Muscle of back (tissue), 3 donors: ENCODE measurements at regions not wholly inside any gene's neighbourhood (a gene's known extent, or its start where the extent isn't known, plus 50 kb on each side); places are given as distances from the start of the nearest gene placed in this dataset.
A peak's percentile ranks its signal among the peaks of the same experiment; 100 is the strongest.

ENCODE experiments used
- DNase-seq, 3 donors: peaks; one replicate each; pipeline versions ENCODE4 v3.0.0 to v3.0.0-alpha.2; 2013

DNA sequence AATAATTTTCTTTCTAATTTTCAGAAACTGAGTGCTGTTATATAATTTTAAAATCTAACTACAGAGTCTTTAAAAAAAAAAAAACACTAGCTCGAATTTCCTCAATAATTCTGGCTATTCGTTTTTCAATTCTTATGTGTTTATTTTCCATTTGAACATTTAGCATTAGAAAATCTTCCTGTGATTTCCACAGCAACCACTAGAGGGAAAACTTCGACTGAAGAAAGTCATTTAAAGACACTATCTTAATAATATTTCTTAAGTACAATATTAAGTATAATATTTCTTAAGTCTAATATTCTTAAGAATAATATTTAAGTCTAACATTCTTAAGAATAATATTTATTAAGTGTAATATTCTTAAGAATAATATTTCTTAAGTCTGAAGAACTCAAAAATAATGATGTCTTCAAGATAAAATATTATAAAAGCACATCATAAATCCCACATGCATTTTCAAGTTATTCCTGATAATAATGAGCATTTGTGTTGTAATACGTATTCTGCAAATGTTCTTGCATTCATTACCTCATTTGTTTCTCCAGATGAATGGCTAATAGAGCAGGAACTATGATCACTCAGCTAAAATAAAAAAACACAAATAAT lies 118.4 kb upstream of the WDR17 start:
- peak; percentile 16 to 35 (median 34) for DNase-seq

DNA sequence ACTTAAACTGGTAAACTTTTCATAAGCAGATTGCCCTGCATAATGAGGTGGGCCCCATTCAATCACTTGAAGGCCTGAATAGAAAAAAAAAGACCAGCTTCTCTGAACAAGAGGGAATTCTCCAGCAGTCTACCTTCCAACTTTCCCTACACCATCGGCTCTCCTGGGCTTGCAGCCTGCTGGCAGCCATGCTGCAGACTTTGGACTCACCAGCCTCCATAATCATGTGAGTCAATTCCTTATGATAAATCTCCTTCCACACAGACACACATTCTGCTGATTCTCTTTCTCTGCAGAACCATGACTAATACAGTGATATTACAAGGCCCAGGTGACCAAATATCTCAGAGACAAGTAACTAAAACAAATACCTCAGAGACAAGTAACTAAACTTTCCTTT lies 113.8 kb upstream of the WDR17 start:
- DNase-seq = peak in 2 of 3 donors; percentile 33 to 36

DNA sequence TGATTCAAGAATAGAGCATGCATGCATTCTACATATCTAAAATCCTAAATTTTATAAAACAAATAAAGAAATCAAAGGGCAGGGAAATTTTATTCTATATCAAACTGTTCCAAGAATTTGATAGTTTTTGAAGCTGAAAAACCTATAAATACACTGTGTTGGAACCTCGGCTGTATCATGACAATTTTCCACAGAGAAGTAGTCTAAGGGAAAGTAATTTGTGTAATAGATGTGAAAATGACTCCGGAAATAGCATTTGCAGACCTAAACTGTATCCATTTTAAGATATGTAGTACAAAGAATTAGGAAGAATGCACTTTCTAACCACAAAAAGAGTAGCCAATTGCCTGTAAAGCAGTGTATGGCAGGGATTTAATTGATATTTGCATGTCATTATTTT lies 112.5 kb upstream of the WDR17 start:
- peak in 2 of 3 donors; percentile 13 to 38 for DNase-seq

DNA sequence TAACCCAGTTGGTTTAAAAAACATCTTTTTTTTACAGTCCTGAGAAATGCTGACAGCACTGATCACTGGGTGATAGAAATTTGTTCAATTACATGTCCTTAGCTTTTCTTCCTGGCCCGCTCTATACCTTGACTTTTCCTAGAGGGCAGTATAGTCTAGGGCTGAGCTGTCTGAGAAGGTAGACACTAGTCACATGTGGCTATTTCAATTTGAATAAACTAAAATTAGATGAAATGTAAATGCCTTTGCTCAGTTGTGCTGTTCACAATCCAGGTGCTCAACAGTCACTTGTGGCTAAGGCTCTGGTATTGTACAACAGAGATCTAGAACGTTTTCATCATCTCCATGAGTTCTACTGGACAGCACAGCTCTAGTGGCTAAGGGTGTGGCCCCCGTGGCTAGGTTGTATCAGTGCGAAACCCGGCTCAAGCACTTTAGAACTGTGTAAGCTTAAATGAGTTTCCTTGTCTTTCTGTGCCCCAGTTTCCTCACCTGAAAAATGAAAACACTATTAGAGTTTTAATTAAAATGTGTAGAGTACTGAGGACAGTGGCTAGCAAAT lies 111.6 kb upstream of the WDR17 start:
- DNase-seq = no peak

DNA sequence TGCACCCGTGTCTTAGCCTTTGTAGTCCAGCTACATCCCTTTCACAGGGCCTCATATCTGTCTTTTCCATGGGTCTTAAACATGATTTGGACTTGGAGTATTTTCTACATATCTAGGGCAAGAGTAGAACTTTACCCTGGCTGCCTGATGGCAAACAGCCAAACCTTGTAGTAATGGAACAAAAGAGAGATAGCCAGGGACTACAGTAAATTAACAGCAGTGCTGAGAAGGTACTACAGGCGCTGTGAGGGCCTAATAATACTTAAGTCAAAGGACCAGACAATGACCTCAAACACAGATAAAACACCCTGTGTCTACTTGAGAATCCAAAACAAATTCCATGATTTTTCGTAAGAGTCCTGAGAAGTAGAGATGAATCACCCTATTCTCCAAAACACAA lies 111.0 kb upstream of the WDR17 start:
- no peak for DNase-seq

DNA sequence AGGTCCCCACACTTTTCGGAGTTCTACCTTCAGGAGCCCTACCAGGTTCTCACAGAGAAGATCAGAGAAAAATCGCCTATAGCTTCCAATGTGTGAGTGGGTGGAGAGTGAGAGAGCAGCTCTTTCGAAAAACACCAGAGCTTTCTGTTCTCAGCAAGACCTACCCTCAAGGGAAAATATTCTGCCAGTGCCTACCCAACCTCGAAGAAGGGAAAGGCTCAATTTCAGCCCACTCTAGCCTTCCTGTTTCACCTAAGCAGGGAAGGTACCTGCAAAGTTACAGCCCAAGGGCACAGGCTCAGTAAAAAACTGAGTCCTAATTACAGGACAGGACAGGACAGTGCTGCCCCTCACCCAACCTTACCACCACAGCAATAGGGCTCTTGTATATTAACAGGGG lies 104.0 kb upstream of the WDR17 start:
- no peak for DNase-seq

DNA sequence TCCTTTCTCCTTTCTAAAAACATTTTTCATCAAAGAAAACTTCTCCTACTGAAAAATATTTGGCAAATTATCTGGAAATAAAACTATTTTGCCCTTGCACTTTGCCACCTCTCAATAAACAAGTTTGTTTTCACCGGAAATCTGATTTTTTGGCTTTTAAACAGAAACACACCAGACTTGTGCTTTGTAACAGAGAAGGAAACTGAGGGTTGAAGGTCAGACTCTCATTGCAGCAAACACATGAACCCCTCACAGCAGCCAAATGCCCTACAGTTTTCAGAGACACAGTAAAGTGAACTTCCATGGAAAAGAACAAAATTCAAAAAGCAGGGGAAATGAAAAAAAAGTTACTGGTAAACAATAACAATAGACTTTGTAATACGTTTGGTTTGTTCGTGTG lies 95.6 kb upstream of the WDR17 start:
- DNase-seq = no peak

DNA sequence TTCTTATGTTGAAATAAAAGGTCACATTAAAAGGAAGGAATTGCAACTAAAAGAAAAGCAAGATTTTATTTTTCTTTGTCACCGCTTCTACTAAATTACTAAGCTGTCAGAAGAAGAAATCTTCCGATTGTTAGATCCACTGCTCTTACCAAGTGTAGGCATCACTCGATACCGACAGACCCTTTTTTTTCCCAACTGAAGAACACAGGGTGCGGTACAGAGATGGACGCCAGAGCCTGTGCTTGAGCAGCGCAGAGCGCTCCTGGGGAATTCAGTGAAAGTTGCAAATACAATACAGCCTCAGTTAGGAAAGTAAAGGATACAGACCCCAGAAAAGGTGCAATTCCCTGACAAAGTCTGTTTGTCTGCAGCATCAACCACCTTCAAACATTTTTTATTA lies 94.9 kb upstream of the WDR17 start:
- DNase-seq = peak in 1 of 3 donors; percentile 6

DNA sequence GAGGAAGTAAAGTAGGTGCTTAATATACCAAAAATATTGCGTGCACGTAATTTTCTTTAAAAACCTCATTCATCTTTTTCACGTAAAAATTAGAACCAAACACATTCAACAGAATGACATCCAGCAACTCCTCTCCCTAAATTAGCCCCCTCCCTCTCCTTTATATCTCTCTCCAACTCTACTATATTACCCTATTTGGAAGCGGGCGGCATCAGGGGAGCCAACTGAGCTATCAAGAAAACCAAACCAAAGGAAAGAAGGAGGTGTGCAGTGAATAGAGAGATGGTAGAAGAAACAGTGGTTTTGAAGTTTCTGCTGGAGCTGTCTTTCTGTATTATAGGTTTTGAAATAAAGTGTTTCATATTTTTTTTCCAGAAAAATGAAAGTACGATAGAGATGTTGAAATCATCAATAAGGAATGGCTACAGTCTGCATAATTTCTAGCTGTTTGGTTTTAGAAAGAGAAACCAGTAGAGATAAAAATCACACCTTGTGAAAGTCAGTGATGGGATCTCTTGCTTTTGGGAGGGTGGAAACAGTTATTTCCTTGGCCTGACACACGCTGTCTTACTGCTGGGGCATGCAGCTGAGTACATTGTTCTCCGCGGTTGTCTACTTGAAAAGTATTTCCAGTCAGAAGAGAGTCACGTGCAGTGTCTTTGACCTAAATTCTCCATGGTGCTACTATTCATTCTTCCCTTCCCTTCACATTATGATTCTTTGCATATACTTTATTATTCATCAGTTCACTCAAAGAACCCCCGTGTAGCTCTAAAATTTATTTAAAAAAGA lies 94.1 kb upstream of the WDR17 start:
- DNase-seq = no peak

DNA sequence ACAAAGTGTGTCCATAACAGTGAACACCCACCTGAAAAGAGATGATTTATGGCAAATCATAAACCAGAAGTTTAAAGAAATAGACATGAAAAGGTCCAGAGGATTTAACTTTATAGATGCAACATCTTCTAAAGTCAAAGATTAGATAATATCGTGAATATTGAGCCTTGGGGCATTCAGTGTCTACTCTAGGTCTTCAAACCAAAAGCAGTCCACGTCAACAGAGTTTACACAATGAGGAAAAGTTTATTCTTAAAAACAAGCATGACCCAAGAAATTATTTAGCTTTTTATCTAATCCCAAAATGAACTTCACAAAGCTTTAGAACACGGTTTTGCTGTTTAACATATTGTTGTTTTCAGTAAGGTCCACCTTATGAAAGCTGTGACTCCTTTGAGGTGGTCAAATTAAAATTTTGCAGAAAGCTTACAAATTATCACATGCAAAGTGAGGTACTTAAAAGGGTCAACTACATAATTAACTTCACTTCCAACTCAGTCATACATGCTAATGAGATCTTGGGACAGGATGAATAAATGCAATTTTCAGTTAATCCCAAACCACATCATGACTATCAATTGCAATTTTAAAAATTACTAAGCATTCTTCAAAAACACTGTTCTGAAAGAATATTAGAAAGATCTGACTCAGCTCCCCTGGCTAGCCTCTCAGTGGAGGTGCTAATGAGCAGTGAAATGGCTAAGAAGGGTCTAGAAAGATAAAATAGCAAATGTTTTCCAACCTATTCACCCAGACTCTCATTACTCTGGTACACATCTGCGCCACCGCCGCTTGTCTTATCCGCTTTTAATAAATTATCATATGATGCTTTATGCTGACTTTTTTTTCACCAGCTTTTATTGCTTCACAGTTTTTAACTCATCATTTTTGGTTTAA lies 92.4 kb upstream of the WDR17 start:
- no peak for DNase-seq

DNA sequence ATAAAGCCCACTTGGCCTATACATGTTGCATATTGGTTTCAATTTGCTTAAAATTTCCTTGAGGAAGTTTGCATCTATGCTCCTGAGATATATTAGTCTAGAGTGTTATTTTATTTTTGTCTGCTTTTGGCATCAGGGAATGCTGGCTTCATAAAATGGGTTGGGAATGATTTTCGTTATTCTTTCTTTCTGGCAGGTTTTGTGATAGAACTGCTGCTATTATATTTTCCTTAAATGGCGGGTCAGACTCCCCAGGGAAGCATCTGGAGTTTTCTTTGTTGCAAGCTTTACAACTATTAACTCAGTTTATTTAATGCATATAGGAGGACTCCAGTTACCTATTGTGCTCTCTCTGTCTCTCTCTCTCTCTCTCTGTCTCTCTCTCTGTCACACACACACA lies 82.0 kb upstream of the WDR17 start:
- DNase-seq = peak in 1 of 3 donors; percentile 32

DNA sequence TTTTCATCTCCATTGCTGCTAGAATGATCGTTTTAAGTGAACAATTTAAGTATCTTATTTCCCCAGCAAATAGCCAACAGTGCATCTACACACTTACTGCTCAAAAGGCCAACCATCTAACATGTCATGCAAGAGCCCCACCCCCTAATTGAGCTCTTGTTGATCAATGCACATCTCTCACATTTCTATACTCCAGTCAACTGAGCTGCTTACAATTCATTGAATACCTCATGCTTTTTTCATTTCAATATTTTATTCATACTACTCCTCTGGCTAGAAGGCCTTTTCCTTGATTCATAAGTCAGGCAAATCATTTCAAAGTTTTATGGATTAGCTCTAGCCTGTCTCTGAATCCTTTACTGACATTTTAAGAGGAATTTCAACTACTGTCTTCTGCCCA lies 79.0 kb upstream of the WDR17 start:
- no peak for DNase-seq

DNA sequence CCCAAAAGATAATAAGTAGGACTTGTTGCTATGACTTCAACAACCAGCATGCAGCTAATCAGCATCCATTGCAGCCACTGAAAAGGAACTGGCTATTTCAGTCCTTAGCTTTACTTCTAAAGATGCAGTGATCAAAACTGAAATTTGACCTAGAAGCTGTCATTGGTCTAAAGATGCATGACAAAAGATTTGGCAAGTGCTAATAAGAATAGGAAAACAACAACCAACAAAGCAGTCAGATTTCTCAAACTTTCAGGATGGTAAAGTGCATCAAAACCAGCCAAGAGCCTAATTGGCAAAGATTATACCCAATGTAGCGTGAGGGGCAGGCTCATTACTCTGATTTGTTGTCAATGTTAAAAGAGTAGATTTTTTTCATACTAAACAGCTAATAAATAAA lies 77.1 kb upstream of the WDR17 start:
- no peak for DNase-seq

DNA sequence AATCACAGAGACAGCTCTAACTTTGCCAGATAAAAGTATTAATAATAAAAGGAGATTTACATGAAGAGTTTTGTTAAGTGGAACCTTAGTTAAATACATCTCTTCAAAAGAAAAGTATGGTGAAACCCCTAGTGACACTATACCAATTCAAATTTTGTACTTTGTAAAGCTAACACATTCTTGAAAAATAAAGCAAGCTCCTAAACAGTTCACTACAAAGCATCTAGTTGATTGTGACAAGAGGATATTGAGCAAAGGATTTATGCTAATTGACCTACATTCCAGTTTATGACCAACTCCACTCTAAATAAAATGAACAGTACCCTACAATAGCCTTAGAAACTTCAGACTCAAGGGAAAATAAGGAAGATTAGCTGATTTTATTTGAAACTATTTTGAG lies 69.4 kb upstream of the WDR17 start:
- DNase-seq = no peak

DNA sequence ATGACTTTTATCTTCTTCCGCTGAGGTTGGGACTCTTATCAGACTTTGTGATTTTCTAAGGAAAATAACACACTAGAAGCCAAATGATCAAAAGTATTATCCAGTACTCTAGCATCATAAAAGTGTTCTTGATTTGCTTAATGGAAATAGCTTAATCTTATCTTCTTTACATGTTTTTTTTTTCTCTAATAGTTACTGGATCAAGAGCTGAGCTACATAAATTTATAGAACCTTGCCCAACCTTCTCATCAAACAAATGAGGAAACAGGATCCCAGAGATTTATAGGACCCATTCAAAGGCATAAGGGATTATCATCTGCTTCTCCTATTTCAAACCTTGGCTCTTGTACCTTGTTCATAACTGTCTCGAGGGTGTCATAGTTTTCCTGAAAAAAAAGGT lies 68.3 kb upstream of the WDR17 start:
- DNase-seq = no peak

DNA sequence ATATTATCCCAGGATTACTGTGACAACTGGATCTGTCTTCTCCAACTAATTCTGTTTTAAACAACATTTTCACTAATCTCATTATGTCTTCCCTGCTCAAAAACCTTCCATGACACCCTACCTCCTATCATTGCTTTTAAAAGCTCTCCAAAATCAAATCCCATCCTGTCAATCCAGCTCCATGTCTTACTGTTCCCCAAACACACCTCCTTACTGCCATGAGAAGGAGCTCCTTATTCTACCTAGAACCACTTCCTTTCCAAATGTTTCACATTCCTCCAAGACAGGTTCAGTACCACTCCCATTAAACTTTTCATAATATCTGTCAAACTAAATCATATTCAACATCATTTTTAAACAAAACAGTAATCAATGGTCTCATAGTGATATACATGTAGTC lies 66.9 kb upstream of the WDR17 start:
- DNase-seq = no peak

DNA sequence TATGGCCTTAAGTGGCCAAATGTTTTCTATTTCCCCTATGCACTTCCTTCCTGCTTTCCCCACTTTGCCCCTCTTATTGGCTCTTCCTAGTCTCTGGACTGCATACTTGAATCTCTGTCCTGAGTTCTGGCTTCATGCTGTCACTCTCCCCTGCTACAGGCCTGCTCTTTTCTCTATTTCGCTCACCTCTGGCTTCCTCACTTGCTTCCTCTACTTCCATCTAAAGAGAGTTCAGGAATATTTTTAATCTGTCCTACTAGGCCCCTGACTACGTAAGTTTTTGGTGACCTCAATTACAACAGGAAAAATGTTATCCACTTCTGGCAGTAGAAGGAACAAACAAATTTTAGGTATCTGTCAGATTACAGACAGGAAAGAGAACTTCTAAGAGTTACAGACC lies 65.7 kb upstream of the WDR17 start:
- DNase-seq = no peak

DNA sequence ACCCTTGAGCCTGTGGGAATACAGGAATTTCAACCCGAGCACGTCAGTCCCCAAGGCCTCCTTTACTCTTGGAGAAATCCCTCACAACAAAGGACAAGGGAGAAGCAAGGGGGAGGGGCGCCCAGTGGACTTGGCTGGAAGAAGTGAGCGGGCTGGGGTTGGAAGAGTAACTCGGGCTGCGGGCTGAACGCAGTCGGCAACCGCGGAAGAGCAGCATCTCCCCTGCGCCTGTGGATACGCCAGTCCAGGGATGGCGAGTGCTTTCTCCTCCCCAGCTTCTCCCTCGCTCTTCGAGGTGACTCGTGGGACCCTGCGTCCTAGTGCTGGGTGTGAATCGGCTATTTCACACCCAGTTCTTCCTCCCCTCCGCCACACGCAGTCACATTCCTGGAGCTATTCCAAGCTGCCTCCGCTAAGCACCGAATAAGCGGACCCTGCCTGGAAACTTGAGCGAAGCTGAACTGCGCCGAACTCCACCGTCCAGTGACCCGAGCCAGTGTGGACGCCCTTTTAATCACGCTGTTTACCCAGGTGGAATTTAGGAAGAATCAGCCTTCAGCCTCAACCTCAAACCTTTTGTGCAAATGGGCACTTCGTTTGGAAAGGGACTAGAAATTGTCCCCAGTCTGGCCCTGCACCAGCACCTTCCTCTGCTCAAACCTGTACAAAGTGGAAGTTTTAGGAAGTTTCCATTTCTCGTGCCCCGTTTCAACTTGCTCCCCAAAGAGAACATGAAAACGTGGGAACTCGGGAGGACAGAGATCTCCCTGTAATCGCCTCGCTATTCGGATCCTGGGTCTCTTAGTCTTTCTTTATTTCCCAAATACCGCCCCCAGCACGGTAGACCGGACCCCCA lies 64.3 kb upstream of the WDR17 start:
- peak in 2 of 3 donors; percentile 6 to 70 for DNase-seq

DNA sequence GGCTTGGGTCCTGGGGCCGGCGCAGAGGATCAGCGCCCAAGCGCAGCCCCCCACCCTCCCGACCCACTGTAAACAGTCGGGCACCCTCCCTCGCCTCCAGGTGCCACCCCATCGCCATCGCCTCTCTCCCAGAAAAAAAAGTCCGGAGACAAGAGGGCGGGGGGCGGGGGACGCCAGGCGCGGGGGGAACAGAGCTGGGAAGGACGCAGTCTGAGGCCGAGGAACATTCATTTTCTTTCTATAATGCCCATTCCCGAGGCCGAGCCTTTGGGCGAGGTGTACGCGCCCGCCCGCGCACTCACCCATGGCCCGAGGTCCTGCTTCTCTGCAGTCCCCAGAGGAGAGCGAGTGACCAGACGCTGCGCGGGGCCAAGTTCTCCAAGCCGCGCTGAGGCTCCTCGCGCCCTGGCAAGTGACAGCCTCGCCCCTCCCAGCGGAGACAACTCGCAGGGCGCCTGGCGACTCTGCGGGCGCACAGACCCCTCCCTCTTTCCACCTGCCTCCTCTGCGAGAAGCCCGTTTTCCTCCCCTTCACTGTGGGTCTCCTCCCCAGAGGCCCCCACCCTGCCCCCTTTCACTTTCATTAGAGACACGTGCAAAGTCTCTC lies 63.5 kb upstream of the WDR17 start:
- peak in 1 of 3 donors; percentile 50 for DNase-seq

DNA sequence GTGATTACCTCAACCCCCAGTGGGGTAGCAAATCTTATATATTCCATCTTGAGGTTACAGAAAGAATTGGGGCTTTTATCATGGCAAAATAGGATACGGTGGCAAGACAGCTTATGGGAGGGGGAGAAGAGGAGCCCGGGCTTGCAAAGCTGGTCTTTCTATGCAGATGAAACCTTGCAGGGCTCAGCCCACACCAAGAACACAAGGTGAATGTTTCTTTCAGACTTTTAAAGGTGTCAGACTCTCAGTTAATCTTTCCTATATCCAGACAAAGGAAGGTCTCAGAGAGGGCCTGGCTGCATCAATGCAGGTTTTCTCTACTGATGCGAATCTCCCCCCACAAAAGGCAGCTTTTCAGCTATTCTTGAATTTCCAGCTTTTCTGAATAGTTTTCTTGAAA lies 59.9 kb upstream of the WDR17 start:
- DNase-seq = no peak

DNA sequence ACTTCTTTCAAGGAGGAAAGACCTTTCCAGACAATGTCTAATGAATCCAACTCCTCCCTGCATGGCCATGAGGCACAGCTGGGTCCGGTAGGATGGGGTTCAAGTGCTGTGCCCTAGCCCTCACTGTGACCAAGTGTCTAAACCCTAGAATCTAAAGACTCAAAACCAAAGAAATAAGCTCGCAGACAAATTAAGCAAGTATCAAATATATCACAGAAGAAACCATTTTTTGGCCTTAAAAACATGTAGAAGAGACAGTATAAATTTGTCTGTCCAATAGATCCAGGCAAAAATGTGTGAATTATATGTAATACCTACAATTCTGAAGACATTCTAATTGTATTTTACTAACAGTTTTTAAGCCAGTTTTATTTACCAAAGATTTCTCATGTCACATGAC lies 56.4 kb upstream of the WDR17 start:
- no peak for DNase-seq
